SK-N-SH (cell line): ENCODE measurements at regions not wholly inside any gene's neighbourhood (a gene's known extent, or its start where the extent isn't known, plus 50 kb on each side); places are given as distances from the start of the nearest gene placed in this dataset.

Experiments
- CTCF ChIA-PET: fragments of 300-600, 350-600 bp; formaldehyde crosslinking; extraction: SDS; loops from one replicate; lab custom pipeline; 2021; lab: Yijun Ruan, JAX
- POLR2A ChIA-PET: fragments of 350-600 bp; sonication (Branson Sonifier 250); formaldehyde crosslinking; extraction: SDS; loops from one replicate; lab custom pipeline; 2020; ENCODE audit warnings: antibody characterized with exemption, inconsistent platforms; lab: Yijun Ruan, JAX
- DNase-seq: peaks from one replicate; pipeline ENCODE4 v3.0.0; 2012
- H2AFZ ChIP-seq: fragments of 200-600 bp; sonication (generic); 2 replicates; pipeline ENCODE4 v1.8.1; 2016; ENCODE audit warnings: antibody characterized with exemption, mild to moderate bottlenecking, low read depth
- H3F3A ChIP-seq: fragments of 200-600 bp; sonication (generic); replicated peaks from 2 replicates; pipeline ENCODE3; 2016; ENCODE audit warnings: antibody characterized with exemption, mild to moderate bottlenecking; ENCODE audit not compliant: insufficient read depth
- H3K27ac ChIP-seq, 2 experiments: fragments of 200-500 bp in 1 of 2; fragments of 200-600 bp in 1 of 2; sonication (Bioruptor generic) in 1 of 2; sonication (generic), shearing (Covaris generic) in 1 of 2; 2 replicates each; pipeline versions ENCODE4 v1.5.1 to v1.6.1; 2014 to 2016; ENCODE audit warnings: low read depth in 2 of 2, inconsistent platforms in 1 of 2, low read length in 1 of 2, mild to moderate bottlenecking in 1 of 2, mixed read lengths in 1 of 2
- H3K27me3 ChIP-seq: fragments of 200-600 bp; sonication (generic), shearing (Covaris generic); 2 replicates; pipeline ENCODE4 v1.6.1; 2016; ENCODE audit warnings: mixed run types; ENCODE audit not compliant: insufficient read depth
- H3K36me3 ChIP-seq, 2 experiments: fragments of 200-500 bp in 1 of 2; fragments of 200-600 bp in 1 of 2; sonication (Bioruptor generic) in 1 of 2; sonication (generic) in 1 of 2; replicated peaks in 1 of 2; 2 replicates each; pipeline versions ENCODE3 to v1.5.1; 2014 to 2016; ENCODE audit warnings: low read length in 1 of 2, mild to moderate bottlenecking in 1 of 2; ENCODE audit not compliant: insufficient read depth in 2 of 2, control insufficient read depth in 1 of 2
- H3K4me1 ChIP-seq, 2 experiments: fragments of 200-500 bp in 1 of 2; fragments of 200-600 bp in 1 of 2; sonication (Bioruptor generic) in 1 of 2; sonication (generic), shearing (Covaris generic) in 1 of 2; 2 replicates each; pipeline versions ENCODE4 v1.5.1 to v1.6.1; 2014 to 2016; ENCODE audit warnings: low read depth in 1 of 2, low read length in 1 of 2, mixed run types in 1 of 2; ENCODE audit not compliant: insufficient read depth in 2 of 2, control insufficient read depth in 1 of 2
- H3K4me2 ChIP-seq: fragments of 200-600 bp; sonication (generic), shearing (Covaris generic); 2 replicates; pipeline ENCODE4 v1.6.1; 2017; ENCODE audit warnings: mixed run types
- H3K4me3 ChIP-seq, 2 experiments: fragments of 200-500 bp in 1 of 2; fragments of 200-600 bp in 1 of 2; sonication (Bioruptor generic) in 1 of 2; sonication (generic), shearing (Covaris generic) in 1 of 2; 2 replicates each; pipeline versions ENCODE4 v1.5.1 to v1.8.1; 2014 to 2016; ENCODE audit warnings: low read depth in 2 of 2, inconsistent platforms in 1 of 2, low read length in 1 of 2, mild to moderate bottlenecking in 1 of 2, mixed read lengths in 1 of 2, moderate library complexity in 1 of 2
- H3K79me2 ChIP-seq: fragments of 200-600 bp; sonication (generic); 2 replicates; pipeline ENCODE4 v1.8.1; 2017; ENCODE audit warnings: mild to moderate bottlenecking; ENCODE audit not compliant: insufficient read depth
- H3K9ac ChIP-seq: fragments of 200-600 bp; sonication (generic); 2 replicates; pipeline ENCODE4 v1.6.1; 2017; ENCODE audit warnings: mixed run types
- H3K9me2 ChIP-seq: fragments of 200-600 bp; sonication (generic); 2 replicates; pipeline ENCODE4 v1.6.1; 2017; ENCODE audit warnings: mixed run types
- H3K9me3 ChIP-seq: fragments of 200-600 bp; sonication (generic); 2 replicates; pipeline ENCODE4 v1.6.1; 2017; ENCODE audit warnings: mixed run types, mild to moderate bottlenecking, moderate library complexity
- H4K20me1 ChIP-seq: fragments of 200-600 bp; sonication (generic); 2 replicates; pipeline ENCODE4 v1.6.1; 2017; ENCODE audit warnings: mild to moderate bottlenecking, mixed run types; ENCODE audit not compliant: insufficient read depth
- EP300 ChIP-seq, 2 experiments: IDR thresholded peaks; 2 replicates each; pipeline versions ENCODE4 v1.4.0 to v1.6.1; 2012; ENCODE audit warnings: borderline replicate concordance in 1 of 2, low read depth in 1 of 2, low read length in 1 of 2
- EZH2phosphoT487 ChIP-seq: fragments of 200-600 bp; sonication (generic); IDR thresholded peaks from 2 replicates; pipeline ENCODE4 v1.6.1; 2017; ENCODE audit warnings: low read depth, mixed run types, mild to moderate bottlenecking, antibody characterized with exemption, moderate library complexity, borderline replicate concordance
- FOSL2 ChIP-seq: IDR thresholded peaks from 2 replicates; pipeline ENCODE4 v1.4.0; 2012; ENCODE audit warnings: low read depth, mild to moderate bottlenecking, moderate library complexity, borderline replicate concordance
- GABPA ChIP-seq: IDR thresholded peaks from 2 replicates; pipeline ENCODE4 v1.4.0; 2012; ENCODE audit warnings: low read depth, mild to moderate bottlenecking
- GATA2 ChIP-seq: sonication (generic); formaldehyde crosslinking; IDR thresholded peaks from 2 replicates; pipeline ENCODE4 v1.5.0; 2020; ENCODE audit warnings: mild to moderate bottlenecking, missing genetic modification reagents
- JUND ChIP-seq: IDR thresholded peaks from 2 replicates; pipeline ENCODE4 v1.4.0; 2012
- MAX ChIP-seq: IDR thresholded peaks from 2 replicates; pipeline ENCODE4 v1.4.0; 2012; ENCODE audit warnings: low read depth
- MXI1 ChIP-seq: IDR thresholded peaks from 2 replicates; pipeline ENCODE4 v1.6.1; 2012; ENCODE audit warnings: mild to moderate bottlenecking, low read depth, low read length, improper control_type of control experiment
- PBX3 ChIP-seq: IDR thresholded peaks from 2 replicates; pipeline ENCODE4; 2012
- RAD21 ChIP-seq: IDR thresholded peaks from 2 replicates; pipeline ENCODE4 v1.6.1; 2012; ENCODE audit warnings: mild to moderate bottlenecking, low read length
- RCOR1 ChIP-seq: fragments of 150-350 bp; IDR thresholded peaks from 2 replicates; pipeline ENCODE4 v1.6.1; 2017; ENCODE audit warnings: antibody characterized with exemption, low read length
- REST ChIP-seq: IDR thresholded peaks from 2 replicates; pipeline ENCODE4 v1.6.1; 2012; ENCODE audit warnings: mild to moderate bottlenecking, low read depth, low read length, moderate library complexity
- RFX5 ChIP-seq: IDR thresholded peaks from 2 replicates; pipeline ENCODE4 v1.6.1; 2012; ENCODE audit warnings: mild to moderate bottlenecking, improper control_type of control experiment, low read length
- SIN3A ChIP-seq: IDR thresholded peaks from 2 replicates; pipeline ENCODE4 v1.6.1; 2012; ENCODE audit warnings: low read depth, mild to moderate bottlenecking, low read length, moderate library complexity, borderline replicate concordance
- SMC3 ChIP-seq: IDR thresholded peaks from 2 replicates; pipeline ENCODE4 v1.6.1; 2012; ENCODE audit warnings: low read depth, low read length, improper control_type of control experiment
- USF1 ChIP-seq: IDR thresholded peaks from 2 replicates; pipeline ENCODE4 v1.4.0; 2012; ENCODE audit warnings: low read depth, borderline replicate concordance
- WGBS: methylation state at CpG from one replicate; pipeline ENCODE4 v1.1.6; 2017; ENCODE audit warnings: low lambda C conversion rate; 5-methylcytosine and 5-hydroxymethylcytosine counted together

- Histone ChIP-seq H4K20me1 (no peaks in the 10 kb centered on the region), H3K27me3 (no peaks in the 10 kb centered on the region), H2AFZ (no peak overlapping the region), H3K9me2 (no peaks in the 10 kb centered on the region)
- POLR2A ChIA-PET = no interaction called here
- TF ChIP-seq RFX5 = no peak
- TF ChIP-seq EZH2phosphoT487 = no peak
- no peak for TF ChIP-seq MAX
- no peak for TF ChIP-seq GATA2
- no peak for TF ChIP-seq FOSL2
- TF ChIP-seq SIN3A = no peak
- TF ChIP-seq REST = no peak
- TF ChIP-seq SMC3 = no peak
- no peak for TF ChIP-seq GABPA
- TF ChIP-seq USF1 = no peak
- TF ChIP-seq EP300 (IDR thresholded peaks at IDR 0.05; ENCODE audit: borderline replicate concordance in 1 of 2, low read depth in 1 of 2, low read length in 1 of 2) = no peak
- no peak for TF ChIP-seq RAD21
- no peak for TF ChIP-seq MXI1
- no peak for TF ChIP-seq PBX3
- TF ChIP-seq JUND = no peak
- TF ChIP-seq RCOR1 = no peak
- TF ChIP-seq, all 33 proteins: peak for 0
- Histone ChIP-seq H3K36me3 (no peaks in the 10 kb centered on the region), H3F3A (no peaks in the 10 kb centered on the region), H3K4me3 (no peak overlapping the region), H3K9me3 (no peaks in the 10 kb centered on the region), H3K27ac (peak overlapping the region in 1 of 2 experiments; percentile 74; a peak in 1 of 4 replicates), H3K4me2 (no peak overlapping the region), H3K79me2 (no peaks in the 10 kb centered on the region), H3K4me1 (peaks cover 0 to 2% of the 10 kb centered on the region in 2 experiments; a peak in 2 of 4 replicates), H3K9ac (no peak overlapping the region)
- DNase-seq = no peak
- 81% methylated on average over 3 of the region's 3 CpGs for WGBS
- CTCF ChIA-PET = interaction anchor here (1.1 to 2.2 kb wide), 5 partner anchors 8 to 88 kb away, joined by 3 to 14 read pairs (median 7); no protein-coding TSS in a partner anchor
These were observed 181.7 kb upstream of the MIR17HG start for GRCh38 chr13:91165758-91166157.
